GM19468 (cell line): ENCODE measurements at regions not wholly inside any gene's neighbourhood (a gene's known extent, or its start where the extent isn't known, plus 50 kb on each side); places are given as distances from the start of the nearest gene placed in this dataset.

Source experiments
- ATAC-seq: cut with Tn5 transposase; IDR thresholded peaks from one replicate; pipeline ENCODE4 v1.9.1; 2021; ENCODE audit warnings: mild to moderate bottlenecking, moderate library complexity, moderate number of reproducible peaks; ENCODE audit not compliant: unreplicated experiment; ENCODE audit errors: extremely low read depth

GRCh38 chr14:85948153-85948552 is 418.2 kb downstream of the FLRT2 start:
- ATAC-seq: no peak

- ATAC-seq: no peak
Measured at GRCh38 chr14:85947461-85948139, 417.7 kb downstream of the FLRT2 start.

- ATAC-seq: no peak
Measured at GRCh38 chr14:85943192-85943591, 413.2 kb downstream of the FLRT2 start.

- peak; percentile 6 for ATAC-seq
Measured at GRCh38 chr14:85934886-85935254, 404.9 kb downstream of the FLRT2 start.

- peak; percentile 94 for ATAC-seq
Measured at GRCh38 chr14:85934123-85934885, 404.4 kb downstream of the FLRT2 start.

GRCh38 chr14:85921241-85921640 is 391.3 kb downstream of the FLRT2 start:
- ATAC-seq: no peak

GRCh38 chr14:85917716-85918115 is 387.8 kb downstream of the FLRT2 start:
- ATAC-seq: no peak

GRCh38 chr14:85915711-85916110 is 385.8 kb downstream of the FLRT2 start:
- ATAC-seq: no peak

- no peak for ATAC-seq
Measured at GRCh38 chr14:85912141-85912540, 382.2 kb downstream of the FLRT2 start.

GRCh38 chr14:85911044-85911443 is 381.1 kb downstream of the FLRT2 start:
- no peak for ATAC-seq

GRCh38 chr14:85909581-85909980 is 379.6 kb downstream of the FLRT2 start:
- no peak for ATAC-seq

GRCh38 chr14:85907536-85907935 is 377.6 kb downstream of the FLRT2 start:
- ATAC-seq: no peak

GRCh38 chr14:85897808-85898207 is 367.9 kb downstream of the FLRT2 start:
- no peak for ATAC-seq

GRCh38 chr14:85895603-85896002 is 365.7 kb downstream of the FLRT2 start:
- no peak for ATAC-seq

GRCh38 chr14:85892251-85892650 is 362.3 kb downstream of the FLRT2 start:
- ATAC-seq: no peak

GRCh38 chr14:85883966-85884365 is 354.0 kb downstream of the FLRT2 start:
- no peak for ATAC-seq

GRCh38 chr14:85883101-85883500 is 353.2 kb downstream of the FLRT2 start:
- ATAC-seq: no peak

- ATAC-seq: no peak
Measured at GRCh38 chr14:85881935-85882334, 352.0 kb downstream of the FLRT2 start.

- ATAC-seq: no peak
Measured at GRCh38 chr14:85878874-85879273, 348.9 kb downstream of the FLRT2 start.

GRCh38 chr14:85873006-85873405 is 343.1 kb downstream of the FLRT2 start:
- no peak for ATAC-seq

GRCh38 chr14:85867450-85867849 is 337.5 kb downstream of the FLRT2 start:
- no peak for ATAC-seq

GRCh38 chr14:85865701-85866100 is 335.8 kb downstream of the FLRT2 start:
- no peak for ATAC-seq
